ENCODE measurements at regions not wholly inside any gene's neighbourhood (a gene's known extent, or its start where the extent isn't known, plus 50 kb on each side); places are given as distances from the start of the nearest gene placed in this dataset.

- TF ChIP-seq TAF1 (IDR thresholded peaks at IDR 0.05; ENCODE audit: borderline replicate concordance, insufficient read depth, low read length) (no peak), POLR2AphosphoS5 (IDR thresholded peaks at IDR 0.05; ENCODE audit: low read depth, low read length) (no peak)
- TF ChIP-seq, protein P1, sequence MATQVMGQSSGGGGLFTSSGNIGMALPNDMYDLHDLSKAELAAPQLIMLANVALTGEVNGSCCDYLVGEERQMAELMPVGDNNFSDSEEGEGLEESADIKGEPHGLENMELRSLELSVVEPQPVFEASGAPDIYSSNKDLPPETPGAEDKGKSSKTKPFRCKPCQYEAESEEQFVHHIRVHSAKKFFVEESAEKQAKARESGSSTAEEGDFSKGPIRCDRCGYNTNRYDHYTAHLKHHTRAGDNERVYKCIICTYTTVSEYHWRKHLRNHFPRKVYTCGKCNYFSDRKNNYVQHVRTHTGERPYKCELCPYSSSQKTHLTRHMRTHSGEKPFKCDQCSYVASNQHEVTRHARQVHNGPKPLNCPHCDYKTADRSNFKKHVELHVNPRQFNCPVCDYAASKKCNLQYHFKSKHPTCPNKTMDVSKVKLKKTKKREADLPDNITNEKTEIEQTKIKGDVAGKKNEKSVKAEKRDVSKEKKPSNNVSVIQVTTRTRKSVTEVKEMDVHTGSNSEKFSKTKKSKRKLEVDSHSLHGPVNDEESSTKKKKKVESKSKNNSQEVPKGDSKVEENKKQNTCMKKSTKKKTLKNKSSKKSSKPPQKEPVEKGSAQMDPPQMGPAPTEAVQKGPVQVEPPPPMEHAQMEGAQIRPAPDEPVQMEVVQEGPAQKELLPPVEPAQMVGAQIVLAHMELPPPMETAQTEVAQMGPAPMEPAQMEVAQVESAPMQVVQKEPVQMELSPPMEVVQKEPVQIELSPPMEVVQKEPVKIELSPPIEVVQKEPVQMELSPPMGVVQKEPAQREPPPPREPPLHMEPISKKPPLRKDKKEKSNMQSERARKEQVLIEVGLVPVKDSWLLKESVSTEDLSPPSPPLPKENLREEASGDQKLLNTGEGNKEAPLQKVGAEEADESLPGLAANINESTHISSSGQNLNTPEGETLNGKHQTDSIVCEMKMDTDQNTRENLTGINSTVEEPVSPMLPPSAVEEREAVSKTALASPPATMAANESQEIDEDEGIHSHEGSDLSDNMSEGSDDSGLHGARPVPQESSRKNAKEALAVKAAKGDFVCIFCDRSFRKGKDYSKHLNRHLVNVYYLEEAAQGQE (IDR thresholded peaks at IDR 0.05; ENCODE audit: insufficient read depth in 1 of 2, low read depth in 2 of 2, low read length in 2 of 2): no peak
These were observed 87.8 kb downstream of the MRM1 start for GRCh38 chr17:36689089-36689667.
